ENCODE measurements at regions not wholly inside any gene's neighbourhood (a gene's known extent, or its start where the extent isn't known, plus 50 kb on each side); places are given as distances from the start of the nearest gene placed in this dataset.

GRCh38 chr13:50365408-50366391, 350.5 kb downstream of the KCNRG start:
- Mint-ChIP-seq H3K36me3 (peaks cover 3% of the 10 kb centered on the region), H3K4me1 (ENCODE audit: low read depth) (peaks cover 25% of the 10 kb centered on the region), H3K4me3 (peak overlapping the region; percentile 73), H3K27me3 (peaks cover 2% of the 10 kb centered on the region), H3K27ac (peak overlapping the region; percentile 65), H3K9me3 (ENCODE audit: low read depth) (no peaks in the 10 kb centered on the region)

- H3K4me3 Mint-ChIP-seq: peak overlapping the region; percentile 73
- peaks cover 3% of the 10 kb centered on the region for H3K36me3 Mint-ChIP-seq
- H3K27me3 Mint-ChIP-seq: peaks cover 6% of the 10 kb centered on the region
- peak overlapping the region; percentile 65 for H3K27ac Mint-ChIP-seq
- peaks cover 21% of the 10 kb centered on the region for H3K4me1 Mint-ChIP-seq (ENCODE audit: low read depth)
- H3K9me3 Mint-ChIP-seq (ENCODE audit: low read depth): no peaks in the 10 kb centered on the region
These were observed 351.4 kb downstream of the KCNRG start for GRCh38 chr13:50366488-50367174.

GRCh38 chr13:50369646-50370045, 354.4 kb downstream of the KCNRG start:
- Mint-ChIP-seq H3K9me3 (ENCODE audit: low read depth) (no peaks in the 10 kb centered on the region), H3K36me3 (peaks cover 3% of the 10 kb centered on the region), H3K27me3 (peaks cover 13% of the 10 kb centered on the region), H3K4me1 (ENCODE audit: low read depth) (peaks cover 21% of the 10 kb centered on the region), H3K4me3 (no peak overlapping the region), H3K27ac (no peak overlapping the region)

GRCh38 chr13:50370303-50370950, 355.2 kb downstream of the KCNRG start:
- Mint-ChIP-seq H3K4me3 (no peak overlapping the region), H3K27ac (no peak overlapping the region), H3K4me1 (ENCODE audit: low read depth) (peaks cover 16% of the 10 kb centered on the region), H3K9me3 (ENCODE audit: low read depth) (no peaks in the 10 kb centered on the region), H3K36me3 (peaks cover 3% of the 10 kb centered on the region), H3K27me3 (peaks cover 13% of the 10 kb centered on the region)

GRCh38 chr13:50374517-50374916, 359.3 kb downstream of the KCNRG start:
- Mint-ChIP-seq H3K4me1 (ENCODE audit: low read depth) (peaks cover 3% of the 10 kb centered on the region), H3K9me3 (ENCODE audit: low read depth) (no peaks in the 10 kb centered on the region), H3K4me3 (no peak overlapping the region), H3K27ac (no peak overlapping the region), H3K36me3 (no peaks in the 10 kb centered on the region), H3K27me3 (peaks cover 15% of the 10 kb centered on the region)

- peaks cover 3% of the 10 kb centered on the region for H3K4me1 Mint-ChIP-seq (ENCODE audit: low read depth)
- H3K27me3 Mint-ChIP-seq: peaks cover 17% of the 10 kb centered on the region
- H3K4me3 Mint-ChIP-seq: no peak overlapping the region
- no peak overlapping the region for H3K27ac Mint-ChIP-seq
- peaks cover 5% of the 10 kb centered on the region for H3K36me3 Mint-ChIP-seq
- peaks cover 5% of the 10 kb centered on the region for H3K9me3 Mint-ChIP-seq (ENCODE audit: low read depth)
These were observed 360.5 kb downstream of the KCNRG start for GRCh38 chr13:50375792-50376191.

- H3K27ac Mint-ChIP-seq: no peak overlapping the region
- peaks cover 3% of the 10 kb centered on the region for H3K4me1 Mint-ChIP-seq (ENCODE audit: low read depth)
- peaks cover 12% of the 10 kb centered on the region for H3K36me3 Mint-ChIP-seq
- peaks cover 10% of the 10 kb centered on the region for H3K9me3 Mint-ChIP-seq (ENCODE audit: low read depth)
- peaks cover 14% of the 10 kb centered on the region for H3K27me3 Mint-ChIP-seq
- no peak overlapping the region for H3K4me3 Mint-ChIP-seq
These were observed 361.8 kb downstream of the KCNRG start for GRCh38 chr13:50376895-50377575.

- no peak overlapping the region for H3K27ac Mint-ChIP-seq
- peaks cover 10% of the 10 kb centered on the region for H3K9me3 Mint-ChIP-seq (ENCODE audit: low read depth)
- peaks cover 14% of the 10 kb centered on the region for H3K27me3 Mint-ChIP-seq
- no peak overlapping the region for H3K4me3 Mint-ChIP-seq
- H3K36me3 Mint-ChIP-seq: peaks cover 12% of the 10 kb centered on the region
- H3K4me1 Mint-ChIP-seq (ENCODE audit: low read depth): peaks cover 3% of the 10 kb centered on the region
These were observed 362.6 kb downstream of the KCNRG start for GRCh38 chr13:50377726-50378270.

- peaks cover 14% of the 10 kb centered on the region for H3K27me3 Mint-ChIP-seq
- H3K4me3 Mint-ChIP-seq: no peak overlapping the region
- H3K36me3 Mint-ChIP-seq: peaks cover 12% of the 10 kb centered on the region
- H3K27ac Mint-ChIP-seq: no peak overlapping the region
- peaks cover 3% of the 10 kb centered on the region for H3K4me1 Mint-ChIP-seq (ENCODE audit: low read depth)
- peaks cover 10% of the 10 kb centered on the region for H3K9me3 Mint-ChIP-seq (ENCODE audit: low read depth)
These were observed 363.3 kb downstream of the KCNRG start for GRCh38 chr13:50378509-50379044.

- Mint-ChIP-seq H3K27ac (no peak overlapping the region), H3K4me1 (ENCODE audit: low read depth) (peaks cover 4% of the 10 kb centered on the region), H3K9me3 (ENCODE audit: low read depth) (peaks cover 10% of the 10 kb centered on the region), H3K36me3 (peaks cover 12% of the 10 kb centered on the region), H3K27me3 (peaks cover 10% of the 10 kb centered on the region), H3K4me3 (no peak overlapping the region)
These were observed 364.3 kb downstream of the KCNRG start for GRCh38 chr13:50379584-50379983.

GRCh38 chr13:50380905-50381304, 365.7 kb downstream of the KCNRG start:
- H3K36me3 Mint-ChIP-seq: peaks cover 12% of the 10 kb centered on the region
- H3K4me3 Mint-ChIP-seq: no peak overlapping the region
- no peak overlapping the region for H3K27ac Mint-ChIP-seq
- H3K4me1 Mint-ChIP-seq (ENCODE audit: low read depth): peaks cover 4% of the 10 kb centered on the region
- H3K27me3 Mint-ChIP-seq: peaks cover 10% of the 10 kb centered on the region
- peaks cover 10% of the 10 kb centered on the region for H3K9me3 Mint-ChIP-seq (ENCODE audit: low read depth)

- Mint-ChIP-seq H3K36me3 (peaks cover 12% of the 10 kb centered on the region), H3K27me3 (peaks cover 10% of the 10 kb centered on the region), H3K27ac (no peak overlapping the region), H3K9me3 (ENCODE audit: low read depth) (peaks cover 10% of the 10 kb centered on the region), H3K4me1 (ENCODE audit: low read depth) (peaks cover 4% of the 10 kb centered on the region), H3K4me3 (no peak overlapping the region)
These were observed 367.3 kb downstream of the KCNRG start for GRCh38 chr13:50382511-50382910.

GRCh38 chr13:50382951-50383350, 367.7 kb downstream of the KCNRG start:
- H3K4me3 Mint-ChIP-seq: no peak overlapping the region
- peaks cover 12% of the 10 kb centered on the region for H3K36me3 Mint-ChIP-seq

GRCh38 chr13:50384724-50385123, 369.5 kb downstream of the KCNRG start:
- Mint-ChIP-seq H3K9me3 (ENCODE audit: low read depth) (peaks cover 10% of the 10 kb centered on the region), H3K27ac (no peak overlapping the region), H3K4me3 (no peak overlapping the region), H3K27me3 (peaks cover 8% of the 10 kb centered on the region), H3K4me1 (ENCODE audit: low read depth) (peaks cover 2% of the 10 kb centered on the region), H3K36me3 (peaks cover 12% of the 10 kb centered on the region)

More at GRCh38 chr13:50382951-50383350, 367.7 kb downstream of the KCNRG start:
- H3K9me3 Mint-ChIP-seq (ENCODE audit: low read depth): peaks cover 10% of the 10 kb centered on the region
- peaks cover 4% of the 10 kb centered on the region for H3K4me1 Mint-ChIP-seq (ENCODE audit: low read depth)
- peaks cover 10% of the 10 kb centered on the region for H3K27me3 Mint-ChIP-seq
- H3K27ac Mint-ChIP-seq: no peak overlapping the region

Data from activated naive CD8-positive, alpha-beta T cell (primary cell).